Upper lobe of left lung (tissue), 4 donors: ENCODE measurements at regions not wholly inside any gene's neighbourhood (a gene's known extent, or its start where the extent isn't known, plus 50 kb on each side); places are given as distances from the start of the nearest gene placed in this dataset.

Experiments used
- POLR2AphosphoS5 ChIP-seq, 2 donors: sonication (generic); formaldehyde crosslinking; IDR thresholded peaks; one replicate each; pipeline ENCODE4 v1.5.1; 2017; ENCODE audit warnings: antibody characterized with exemption in 2 of 2
- TF ChIP-seq, protein P1 (sequence below), 6 experiments: fragments of 450-650 bp in 4 of 6; fragments of 200-600 bp in 2 of 6; sonication (generic) in 2 of 6; IDR thresholded peaks; one replicate each; pipeline ENCODE4 v1.5.1; 2016 to 2019; ENCODE audit warnings: antibody characterized with exemption in 6 of 6

DNA sequence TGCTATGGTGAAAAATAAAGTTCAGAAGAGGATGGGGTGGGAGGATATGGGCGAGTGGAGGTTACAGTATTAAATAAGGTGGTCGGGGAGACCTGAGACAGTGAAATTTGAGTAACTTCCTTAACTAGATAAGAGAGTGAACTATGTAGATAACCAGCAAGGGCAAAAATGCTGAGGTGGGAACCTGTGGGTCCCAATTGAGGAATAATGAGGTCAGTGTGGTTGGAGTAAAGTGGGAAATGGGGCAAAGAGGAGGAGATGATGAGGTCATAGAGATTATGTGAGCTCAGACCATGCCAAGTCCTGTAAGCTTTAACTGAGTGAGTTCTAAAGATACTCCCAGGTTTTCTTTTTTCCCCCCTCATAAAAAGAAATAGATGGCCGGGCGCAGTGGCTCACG is 614.6 kb upstream of the PLXNA2 start:
- TF ChIP-seq, protein P1, sequence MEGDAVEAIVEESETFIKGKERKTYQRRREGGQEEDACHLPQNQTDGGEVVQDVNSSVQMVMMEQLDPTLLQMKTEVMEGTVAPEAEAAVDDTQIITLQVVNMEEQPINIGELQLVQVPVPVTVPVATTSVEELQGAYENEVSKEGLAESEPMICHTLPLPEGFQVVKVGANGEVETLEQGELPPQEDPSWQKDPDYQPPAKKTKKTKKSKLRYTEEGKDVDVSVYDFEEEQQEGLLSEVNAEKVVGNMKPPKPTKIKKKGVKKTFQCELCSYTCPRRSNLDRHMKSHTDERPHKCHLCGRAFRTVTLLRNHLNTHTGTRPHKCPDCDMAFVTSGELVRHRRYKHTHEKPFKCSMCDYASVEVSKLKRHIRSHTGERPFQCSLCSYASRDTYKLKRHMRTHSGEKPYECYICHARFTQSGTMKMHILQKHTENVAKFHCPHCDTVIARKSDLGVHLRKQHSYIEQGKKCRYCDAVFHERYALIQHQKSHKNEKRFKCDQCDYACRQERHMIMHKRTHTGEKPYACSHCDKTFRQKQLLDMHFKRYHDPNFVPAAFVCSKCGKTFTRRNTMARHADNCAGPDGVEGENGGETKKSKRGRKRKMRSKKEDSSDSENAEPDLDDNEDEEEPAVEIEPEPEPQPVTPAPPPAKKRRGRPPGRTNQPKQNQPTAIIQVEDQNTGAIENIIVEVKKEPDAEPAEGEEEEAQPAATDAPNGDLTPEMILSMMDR (IDR thresholded peaks at IDR 0.05): no peak
- no peak for TF ChIP-seq POLR2AphosphoS5 (IDR thresholded peaks at IDR 0.05)
